Loucy (cell line): ENCODE measurements at regions not wholly inside any gene's neighbourhood (a gene's known extent, or its start where the extent isn't known, plus 50 kb on each side); places are given as distances from the start of the nearest gene placed in this dataset.

ENCODE experiments used
- H2AFZ ChIP-seq: fragments of 200-600 bp; sonication (generic); 2 replicates; pipeline ENCODE4 v1.6.0; 2016; ENCODE audit warnings: antibody characterized with exemption, mild to moderate bottlenecking, low read length, moderate library complexity
- H3F3A ChIP-seq: fragments of 200-600 bp; 2 replicates; pipeline ENCODE4 v1.6.0; 2016; ENCODE audit warnings: antibody characterized with exemption, low read depth, mild to moderate bottlenecking
- H3K27me3 ChIP-seq: fragments of 200-600 bp; sonication (generic); 2 replicates; pipeline ENCODE4 v1.6.1; 2014; ENCODE audit warnings: low read length, mild to moderate bottlenecking; ENCODE audit not compliant: insufficient read depth, poor library complexity, severe bottlenecking
- H3K36me3 ChIP-seq: fragments of 200-600 bp; sonication (generic); 2 replicates; pipeline ENCODE4 v1.6.1; 2016; ENCODE audit warnings: low read length; ENCODE audit not compliant: insufficient read depth
- H3K4me1 ChIP-seq: fragments of 200-600 bp; sonication (generic); 2 replicates; pipeline ENCODE4 v1.5.1; 2014; ENCODE audit warnings: low read length, mild to moderate bottlenecking; ENCODE audit not compliant: insufficient read depth, poor library complexity, severe bottlenecking
- H3K4me2 ChIP-seq: fragments of 200-600 bp; sonication (generic); 2 replicates; pipeline ENCODE4 v1.6.0; 2014; ENCODE audit warnings: antibody characterized with exemption, low read length, low read depth, mild to moderate bottlenecking; ENCODE audit not compliant: poor library complexity, severe bottlenecking
- H3K4me3 ChIP-seq: fragments of 200-600 bp; sonication (generic); 2 replicates; pipeline ENCODE4 v1.5.1; 2014; ENCODE audit warnings: low read length, mild to moderate bottlenecking, mixed read lengths; ENCODE audit not compliant: poor library complexity, severe bottlenecking
- H3K79me2 ChIP-seq: fragments of 200-600 bp; sonication (generic); 2 replicates; pipeline ENCODE4 v1.6.1; 2014; ENCODE audit warnings: low read length; ENCODE audit not compliant: insufficient read depth
- H3K9ac ChIP-seq: fragments of 200-600 bp; sonication (generic); 2 replicates; pipeline ENCODE4 v1.6.0; 2014; ENCODE audit warnings: mild to moderate bottlenecking, low read depth, low read length, moderate library complexity; ENCODE audit not compliant: poor library complexity, severe bottlenecking
- H3K9me2 ChIP-seq: fragments of 200-600 bp; sonication (generic); replicated peaks from 2 replicates; pipeline ENCODE4 v1.6.1; 2016; ENCODE audit warnings: low read depth, low read length, mixed read lengths
- H3K9me3 ChIP-seq: fragments of 200-600 bp; sonication (generic); 2 replicates; pipeline ENCODE4 v1.6.1; 2014; ENCODE audit warnings: mild to moderate bottlenecking, antibody characterized with exemption, low read length, low read depth; ENCODE audit not compliant: insufficient read depth
- H4K20me1 ChIP-seq: fragments of 200-600 bp; sonication (generic); 2 replicates; pipeline ENCODE4 v1.6.0; 2014; ENCODE audit warnings: antibody characterized with exemption, low read length, mild to moderate bottlenecking; ENCODE audit not compliant: insufficient read depth, poor library complexity, severe bottlenecking
- CTCF ChIP-seq: fragments of 200-600 bp; sonication (generic); conservative IDR thresholded peaks from 2 replicates; pipeline ENCODE4 v1.5.1; 2014; ENCODE audit warnings: mild to moderate bottlenecking, antibody characterized with exemption, low read length
- EZH2phosphoT487 ChIP-seq: fragments of 200-600 bp; IDR thresholded peaks from 2 replicates; pipeline ENCODE4 v1.6.1; 2018; ENCODE audit warnings: antibody characterized with exemption, mild to moderate bottlenecking, moderate library complexity, borderline replicate concordance

- H3K4me2 ChIP-seq: no peak overlapping the region
- TF ChIP-seq CTCF (no peak), EZH2phosphoT487 (no peak)
These were observed 177.9 kb upstream of the RAB6C start for GRCh38 chr2:129801575-129801974.

GRCh38 chr2:129802290-129802689 is 177.2 kb upstream of the RAB6C start:
- Histone ChIP-seq H3K9me2 (no peaks in the 10 kb centered on the region), H3F3A (no peaks in the 10 kb centered on the region), H3K4me2 (no peak overlapping the region), H4K20me1 (no peaks in the 10 kb centered on the region), H3K36me3 (no peaks in the 10 kb centered on the region), H3K79me2 (no peaks in the 10 kb centered on the region), H3K4me3 (no peak overlapping the region), H2AFZ (no peak overlapping the region), H3K9ac (no peak overlapping the region), H3K4me1 (no peaks in the 10 kb centered on the region), H3K9me3 (no peaks in the 10 kb centered on the region), H3K27me3 (no peaks in the 10 kb centered on the region)
- TF ChIP-seq EZH2phosphoT487: no peak
- TF ChIP-seq CTCF: no peak

More at GRCh38 chr2:129801575-129801974, 177.9 kb upstream of the RAB6C start:
- Histone ChIP-seq H2AFZ (no peak overlapping the region), H4K20me1 (no peaks in the 10 kb centered on the region), H3F3A (no peaks in the 10 kb centered on the region), H3K4me3 (no peak overlapping the region), H3K9me3 (no peaks in the 10 kb centered on the region), H3K27me3 (no peaks in the 10 kb centered on the region), H3K79me2 (no peaks in the 10 kb centered on the region), H3K9ac (no peak overlapping the region), H3K36me3 (no peaks in the 10 kb centered on the region), H3K4me1 (no peaks in the 10 kb centered on the region), H3K9me2 (no peaks in the 10 kb centered on the region)

GRCh38 chr2:129803032-129803431 is 176.4 kb upstream of the RAB6C start:
- TF ChIP-seq EZH2phosphoT487: no peak
- no peak for TF ChIP-seq CTCF
- Histone ChIP-seq H3K4me2 (no peak overlapping the region), H3K4me3 (no peak overlapping the region), H3F3A (no peaks in the 10 kb centered on the region), H4K20me1 (no peaks in the 10 kb centered on the region), H3K9ac (no peak overlapping the region), H3K4me1 (no peaks in the 10 kb centered on the region), H3K27me3 (no peaks in the 10 kb centered on the region), H2AFZ (no peak overlapping the region), H3K79me2 (no peaks in the 10 kb centered on the region), H3K9me3 (no peaks in the 10 kb centered on the region), H3K36me3 (no peaks in the 10 kb centered on the region), H3K9me2 (no peaks in the 10 kb centered on the region)
